HL-60 (cell line): ENCODE measurements at regions not wholly inside any gene's neighbourhood (a gene's known extent, or its start where the extent isn't known, plus 50 kb on each side); places are given as distances from the start of the nearest gene placed in this dataset.

Experiments
- DNase-seq, 2 experiments: peaks; one replicate each; pipeline ENCODE4 v3.0.0-alpha.2; 2010 to 2020; ENCODE audit warnings: low read depth in 1 of 2, low spot score in 1 of 2
- H3K27ac ChIP-seq: fragments of 250-450 bp; sonication (Bioruptor Pico); replicated peaks from 2 replicates; pipeline ENCODE4 v1.5.1; 2020; ENCODE audit warnings: mild to moderate bottlenecking, moderate library complexity
- H3K27me3 ChIP-seq: fragments of 250-450 bp; sonication (Bioruptor Pico); 2 replicates; pipeline ENCODE4 v1.5.1; 2021; ENCODE audit warnings: mild to moderate bottlenecking, moderate library complexity; ENCODE audit not compliant: insufficient read depth, poor library complexity, severe bottlenecking
- H3K4me3 ChIP-seq: replicated peaks from 2 replicates; pipeline ENCODE4 v1.5.1; 2011; ENCODE audit warnings: mild to moderate bottlenecking, control low read depth, low read length; ENCODE audit not compliant: insufficient read depth
- CTCF ChIP-seq: IDR thresholded peaks from one replicate; pipeline ENCODE4 v1.5.1; 2011; ENCODE audit warnings: low read length, control low read depth, inconsistent platforms; ENCODE audit not compliant: insufficient read depth
- GABPA ChIP-seq: IDR thresholded peaks from 2 replicates; pipeline ENCODE4 v1.6.1; 2012; ENCODE audit warnings: low read depth
- POLR2AphosphoS5 ChIP-seq: IDR thresholded peaks from 2 replicates; pipeline ENCODE4 v1.6.1; 2012; ENCODE audit warnings: low read depth
- REST ChIP-seq: IDR thresholded peaks from 2 replicates; pipeline ENCODE4 v1.6.1; 2012; ENCODE audit warnings: low read depth; ENCODE audit not compliant: insufficient replicate concordance
- SPI1 ChIP-seq: IDR thresholded peaks from 2 replicates; pipeline ENCODE4 v1.6.1; 2012; ENCODE audit warnings: low read depth, mild to moderate bottlenecking, borderline replicate concordance

GRCh38 chr4:146095860-146096259, 79.7 kb upstream of the LSM6 start:
- Histone ChIP-seq H3K27me3 (no peaks in the 10 kb centered on the region), H3K27ac (no peak overlapping the region), H3K4me3 (no peak overlapping the region)
- TF ChIP-seq REST (no peak), POLR2AphosphoS5 (no peak), CTCF (no peak), GABPA (no peak), SPI1 (no peak)
- no peak for DNase-seq

- TF ChIP-seq SPI1 (no peak), CTCF (peak; percentile 66), REST (no peak), POLR2AphosphoS5 (no peak), GABPA (no peak)
- Histone ChIP-seq H3K4me3 (no peak overlapping the region), H3K27ac (no peak overlapping the region), H3K27me3 (no peaks in the 10 kb centered on the region)
- peak in 1 of 2 experiments; percentile 46 for DNase-seq
Measured at GRCh38 chr4:146095091-146095690, 80.3 kb upstream of the LSM6 start.

GRCh38 chr4:146088690-146089089, 86.8 kb upstream of the LSM6 start:
- DNase-seq: no peak
- TF ChIP-seq POLR2AphosphoS5: no peak
- TF ChIP-seq SPI1: no peak
- no peak for TF ChIP-seq GABPA
- TF ChIP-seq REST: no peak
- H3K27me3 ChIP-seq: no peaks in the 10 kb centered on the region

More at GRCh38 chr4:146088690-146089089, 86.8 kb upstream of the LSM6 start:
- Histone ChIP-seq H3K4me3 (no peak overlapping the region), H3K27ac (no peak overlapping the region)
